SU-DHL-6 (cell line): ENCODE measurements at regions not wholly inside any gene's neighbourhood (a gene's known extent, or its start where the extent isn't known, plus 50 kb on each side); places are given as distances from the start of the nearest gene placed in this dataset.

Experiments
- H2AFZ ChIP-seq: fragments of 200-600 bp; sonication (generic); 2 replicates; pipeline ENCODE4 v1.6.1; 2014; ENCODE audit warnings: low read depth, mild to moderate bottlenecking, moderate library complexity, mixed read lengths, antibody characterized with exemption, low read length; ENCODE audit not compliant: severe bottlenecking
- H3F3A ChIP-seq: fragments of 200-600 bp; shearing (Covaris generic); 2 replicates; pipeline ENCODE4 v1.6.0; 2016; ENCODE audit warnings: antibody characterized with exemption, mild to moderate bottlenecking; ENCODE audit not compliant: insufficient read depth
- H3K27ac ChIP-seq: fragments of 200-600 bp; sonication (generic); 2 replicates; pipeline ENCODE4 v1.5.1; 2016; ENCODE audit warnings: low read depth, mild to moderate bottlenecking, low read length, moderate library complexity, mixed read lengths
- H3K27me3 ChIP-seq: fragments of 200-600 bp; sonication (generic), shearing (Covaris generic); 2 replicates; pipeline ENCODE4 v1.6.0; 2014; ENCODE audit warnings: mild to moderate bottlenecking, low read length
- H3K36me3 ChIP-seq: fragments of 200-600 bp; sonication (generic); 2 replicates; pipeline ENCODE4 v1.6.1; 2014; ENCODE audit warnings: mild to moderate bottlenecking, low read length, mixed read lengths
- H3K4me2 ChIP-seq: fragments of 300-600, 200-600 bp; shearing (Covaris generic), sonication (generic); 2 replicates; pipeline ENCODE4 v1.6.0; 2014; ENCODE audit warnings: low read length, low read depth, mild to moderate bottlenecking; ENCODE audit not compliant: poor library complexity, severe bottlenecking
- H3K4me3 ChIP-seq: fragments of 200-600 bp; sonication (generic); 2 replicates; pipeline ENCODE4 v1.5.1; 2014; ENCODE audit warnings: antibody characterized with exemption, low read length, mild to moderate bottlenecking, mixed read lengths; ENCODE audit not compliant: insufficient read depth, poor library complexity, severe bottlenecking
- H3K79me2 ChIP-seq: fragments of 200-600 bp; sonication (generic); 2 replicates; pipeline ENCODE4 v1.6.1; 2014; ENCODE audit warnings: mild to moderate bottlenecking, low read length, moderate library complexity; ENCODE audit not compliant: insufficient read depth
- H3K9ac ChIP-seq: fragments of 200-600 bp; sonication (generic); 2 replicates; pipeline ENCODE4 v1.7.0; 2014; ENCODE audit warnings: mild to moderate bottlenecking, low read length
- H3K9me2 ChIP-seq: fragments of 200-600 bp; sonication (generic); replicated peaks from 2 replicates; pipeline ENCODE4 v1.6.1; 2014; ENCODE audit warnings: low read length; ENCODE audit not compliant: insufficient read depth
- H3K9me3 ChIP-seq: fragments of 200-600 bp; sonication (generic); 2 replicates; pipeline ENCODE4 v1.6.1; 2014; ENCODE audit warnings: low read length, mixed read lengths; ENCODE audit not compliant: insufficient read depth
- H4K20me1 ChIP-seq: fragments of 200-600 bp; sonication (generic); 2 replicates; pipeline ENCODE4 v1.6.1; 2014; ENCODE audit warnings: low read depth, mild to moderate bottlenecking, antibody characterized with exemption, low read length, moderate library complexity, mixed read lengths
- CTCF ChIP-seq: fragments of 200-600 bp; sonication (generic); IDR thresholded peaks from one replicate; pipeline ENCODE4 v1.5.1; 2017; ENCODE audit warnings: antibody characterized with exemption, mild to moderate bottlenecking, low read length, moderate library complexity; ENCODE audit not compliant: insufficient read depth, poor library complexity, severe bottlenecking
- EZH2phosphoT487 ChIP-seq: fragments of 200-600 bp; sonication (generic), shearing (Covaris generic); conservative IDR thresholded peaks from 2 replicates; pipeline ENCODE4 v1.6.1; 2018; ENCODE audit warnings: mild to moderate bottlenecking, antibody characterized with exemption, low read length, moderate library complexity, mixed read lengths

GRCh38 chr6:17012421-17013225 is 89.2 kb upstream of the STMND1 start:
- H3K4me2 ChIP-seq: no peak overlapping the region

GRCh38 chr6:17011985-17012384 is 89.9 kb upstream of the STMND1 start:
- H3K9me2 ChIP-seq: no peaks in the 10 kb centered on the region
- no peaks in the 10 kb centered on the region for H3F3A ChIP-seq
- H4K20me1 ChIP-seq: no peaks in the 10 kb centered on the region
- H3K79me2 ChIP-seq: no peaks in the 10 kb centered on the region
- peaks cover 1% of the 10 kb centered on the region; the same call in 1 of the 2 replicates for H3K9me3 ChIP-seq
- no peak for TF ChIP-seq EZH2phosphoT487
- TF ChIP-seq CTCF: no peak
- H3K36me3 ChIP-seq: no peaks in the 10 kb centered on the region
- no peak overlapping the region for H3K4me2 ChIP-seq
- H3K9ac ChIP-seq: no peak overlapping the region
- H3K27me3 ChIP-seq: no peaks in the 10 kb centered on the region
- no peak overlapping the region for H2AFZ ChIP-seq
- H3K27ac ChIP-seq: no peak overlapping the region
- no peak overlapping the region for H3K4me3 ChIP-seq

More at GRCh38 chr6:17012421-17013225, 89.2 kb upstream of the STMND1 start:
- Histone ChIP-seq H3K79me2 (no peaks in the 10 kb centered on the region), H3K9ac (no peak overlapping the region), H3K27ac (no peak overlapping the region), H3K9me3 (no peaks in the 10 kb centered on the region), H3K36me3 (no peaks in the 10 kb centered on the region), H3K4me3 (no peak overlapping the region), H3K9me2 (no peaks in the 10 kb centered on the region), H3F3A (no peaks in the 10 kb centered on the region), H4K20me1 (no peaks in the 10 kb centered on the region), H2AFZ (no peak overlapping the region), H3K27me3 (no peaks in the 10 kb centered on the region)
- TF ChIP-seq CTCF: no peak
- no peak for TF ChIP-seq EZH2phosphoT487

- H4K20me1 ChIP-seq: no peaks in the 10 kb centered on the region
- peaks cover 12% of the 10 kb centered on the region; the same call in 1 of the 2 replicates for H3K9me3 ChIP-seq
- H3K79me2 ChIP-seq: no peaks in the 10 kb centered on the region
- TF ChIP-seq EZH2phosphoT487 (no peak), CTCF (no peak)
- H2AFZ ChIP-seq: no peak overlapping the region
- no peaks in the 10 kb centered on the region for H3K9me2 ChIP-seq
- no peak overlapping the region for H3K4me2 ChIP-seq
- no peak overlapping the region for H3K27ac ChIP-seq
- no peak overlapping the region for H3K4me3 ChIP-seq
- H3K36me3 ChIP-seq: no peaks in the 10 kb centered on the region
- H3K9ac ChIP-seq: no peak overlapping the region
- no peaks in the 10 kb centered on the region for H3F3A ChIP-seq
- H3K27me3 ChIP-seq: no peaks in the 10 kb centered on the region
Observed at GRCh38 chr6:17007749-17008148, 94.1 kb upstream of the STMND1 start.
